GM19372 (cell line): ENCODE measurements at regions not wholly inside any gene's neighbourhood (a gene's known extent, or its start where the extent isn't known, plus 50 kb on each side); places are given as distances from the start of the nearest gene placed in this dataset.
"Not testable (repeated sequence)": the region's sequence is repeated elsewhere in the genome, so short reads cannot be mapped to it uniquely, and the experiment has no call there.

Source experiments
- ATAC-seq: cut with Tn5 transposase; IDR thresholded peaks from one replicate; pipeline ENCODE4 v1.9.1; 2021; ENCODE audit warnings: mild to moderate bottlenecking, low read depth, moderate library complexity; ENCODE audit not compliant: unreplicated experiment

DNA sequence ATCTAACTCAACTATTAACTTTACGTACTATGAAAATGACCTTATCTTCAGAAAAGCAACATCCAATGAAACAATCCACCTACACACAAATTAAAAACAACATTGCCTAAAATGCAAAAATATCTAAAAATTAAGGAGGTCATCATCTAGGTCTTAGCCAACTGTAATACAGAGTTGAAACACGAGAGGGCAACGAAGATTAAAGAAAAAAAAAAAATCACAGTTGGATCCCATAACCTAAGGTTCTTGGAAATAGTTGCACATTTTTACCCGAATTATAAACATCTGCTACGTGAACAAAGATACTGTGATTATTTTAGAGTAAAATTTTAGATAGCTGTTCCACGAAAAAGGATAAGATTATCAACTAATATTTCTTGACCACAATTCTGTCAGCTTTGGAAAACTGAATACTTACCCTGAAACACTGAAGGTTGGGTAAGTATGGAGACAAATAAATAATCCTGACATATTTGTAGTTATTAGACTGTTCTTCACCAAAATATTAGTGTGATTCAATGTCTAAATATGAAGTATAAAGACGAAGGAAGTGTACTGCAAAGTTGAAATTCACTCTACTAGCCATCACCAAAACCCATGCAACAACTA, 88.0 kb upstream of the AK4 start:
- ATAC-seq: no peak

DNA sequence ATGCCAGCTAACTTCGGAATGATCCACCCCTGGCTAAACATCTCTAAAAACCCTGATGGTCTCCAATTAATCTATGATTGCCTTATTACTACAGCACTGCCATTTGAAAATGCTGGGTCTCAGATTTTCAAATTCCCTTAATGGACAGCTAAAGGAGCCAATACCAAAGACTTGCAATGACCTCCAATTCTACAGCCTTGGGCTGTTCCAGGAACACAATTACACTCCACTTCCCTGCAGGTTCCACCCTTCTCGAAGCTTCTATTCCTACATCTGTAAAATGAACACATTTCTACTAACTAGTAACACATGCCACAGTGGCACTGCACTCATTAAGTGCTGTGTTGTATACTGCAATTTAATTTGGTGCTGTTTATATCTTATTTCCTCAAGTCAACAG, 85.7 kb upstream of the AK4 start:
- ATAC-seq: no peak

DNA sequence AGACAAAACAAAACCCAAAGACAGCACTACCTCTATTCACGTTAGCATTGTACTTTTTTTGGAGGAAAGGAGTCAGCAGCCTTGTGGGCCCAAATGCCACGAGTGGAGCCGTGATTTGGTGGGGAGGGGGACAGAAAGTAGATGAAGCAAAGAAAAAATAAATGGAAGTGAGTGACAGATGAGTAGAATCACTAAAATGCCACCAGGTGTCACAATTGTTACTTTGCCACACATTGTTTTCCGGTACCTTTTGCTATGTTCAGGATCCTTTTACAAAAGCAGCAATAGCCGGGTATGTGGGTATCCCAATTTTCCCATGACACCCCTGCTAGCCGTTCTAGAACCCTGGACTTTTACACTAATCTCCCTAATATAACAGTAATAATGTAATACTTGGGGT, 85.0 kb upstream of the AK4 start:
- ATAC-seq: no peak

DNA sequence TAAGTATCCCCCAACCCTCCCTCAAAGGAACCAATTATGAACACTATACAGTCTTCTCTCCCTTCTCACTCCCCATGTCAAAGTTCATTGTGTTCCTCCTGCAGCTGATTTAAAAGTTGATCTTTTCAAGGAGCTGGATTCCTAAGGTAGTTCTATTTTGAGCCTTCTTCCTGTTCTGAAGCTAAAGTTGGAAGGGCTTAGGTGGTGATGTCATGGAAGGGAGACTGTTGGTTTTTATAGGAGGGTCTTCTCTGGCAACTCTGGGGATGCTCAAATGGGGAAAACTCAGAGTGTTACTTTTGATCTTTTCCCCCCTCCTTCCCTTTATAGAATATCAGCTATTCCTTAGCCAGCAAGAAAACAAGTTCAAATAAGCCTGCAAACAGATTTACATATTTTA, 83.0 kb upstream of the AK4 start:
- ATAC-seq: no peak

DNA sequence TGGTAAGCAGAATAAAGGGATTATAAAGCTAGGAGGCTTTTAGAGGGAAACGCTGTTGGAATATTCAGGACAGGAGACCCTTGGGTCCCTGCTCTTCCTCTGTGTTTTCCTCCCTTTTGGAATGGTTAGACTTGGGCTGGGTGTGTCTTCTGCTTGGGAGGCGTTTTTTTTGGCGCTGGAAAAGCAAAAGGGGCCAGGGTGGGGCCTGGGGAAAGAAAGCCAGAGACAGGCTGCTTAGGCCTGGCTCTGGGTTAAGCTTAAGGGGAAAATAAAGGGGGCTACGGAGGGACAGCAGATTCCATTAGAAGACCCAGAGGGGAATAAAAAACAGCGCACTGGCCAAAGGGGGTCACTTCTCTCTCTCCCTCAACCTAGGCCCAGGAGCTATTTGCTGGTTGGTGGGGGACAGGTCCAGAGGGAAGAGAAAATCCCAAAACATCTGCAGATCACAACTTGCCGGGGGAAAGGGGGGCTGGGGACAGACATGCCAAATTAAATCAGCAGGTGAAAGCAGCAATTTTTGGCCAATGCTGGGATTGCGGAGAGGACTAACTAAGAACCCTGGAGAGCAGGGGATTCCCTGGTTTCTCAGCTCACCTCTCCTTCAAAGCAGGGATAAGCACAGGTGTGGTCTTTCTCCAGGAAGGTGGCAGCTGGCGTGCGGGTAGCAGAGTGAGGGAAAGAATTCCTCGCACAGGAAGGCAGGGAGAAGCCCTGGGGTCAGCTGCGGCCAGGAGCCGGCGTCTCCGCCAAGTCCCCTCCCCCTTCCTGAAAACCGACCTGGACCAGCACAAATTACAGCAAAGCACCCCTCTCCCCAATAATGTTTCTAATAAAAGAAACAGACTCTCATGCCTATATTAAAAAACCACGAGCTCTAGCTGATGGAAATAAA, 82.2 kb upstream of the AK4 start:
- ATAC-seq: no peak

DNA sequence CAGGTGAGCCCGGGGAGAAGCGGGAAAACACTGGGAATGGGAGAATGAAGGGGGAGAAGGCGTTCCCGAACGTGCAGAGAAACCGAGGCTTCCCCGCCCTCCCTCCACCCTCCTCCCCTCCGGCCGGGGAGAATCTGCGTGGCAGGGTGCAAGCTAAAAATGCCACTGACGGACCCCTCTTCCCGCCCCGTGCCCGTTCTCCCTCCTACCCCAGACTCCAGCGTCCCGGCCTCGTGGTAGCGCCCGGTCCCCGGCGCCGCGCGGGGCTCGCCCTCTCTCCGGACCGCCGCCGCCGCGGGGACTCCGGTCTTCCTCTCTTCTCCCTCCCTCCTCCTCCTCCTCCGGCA, 81.6 kb upstream of the AK4 start:
- no peak for ATAC-seq

DNA sequence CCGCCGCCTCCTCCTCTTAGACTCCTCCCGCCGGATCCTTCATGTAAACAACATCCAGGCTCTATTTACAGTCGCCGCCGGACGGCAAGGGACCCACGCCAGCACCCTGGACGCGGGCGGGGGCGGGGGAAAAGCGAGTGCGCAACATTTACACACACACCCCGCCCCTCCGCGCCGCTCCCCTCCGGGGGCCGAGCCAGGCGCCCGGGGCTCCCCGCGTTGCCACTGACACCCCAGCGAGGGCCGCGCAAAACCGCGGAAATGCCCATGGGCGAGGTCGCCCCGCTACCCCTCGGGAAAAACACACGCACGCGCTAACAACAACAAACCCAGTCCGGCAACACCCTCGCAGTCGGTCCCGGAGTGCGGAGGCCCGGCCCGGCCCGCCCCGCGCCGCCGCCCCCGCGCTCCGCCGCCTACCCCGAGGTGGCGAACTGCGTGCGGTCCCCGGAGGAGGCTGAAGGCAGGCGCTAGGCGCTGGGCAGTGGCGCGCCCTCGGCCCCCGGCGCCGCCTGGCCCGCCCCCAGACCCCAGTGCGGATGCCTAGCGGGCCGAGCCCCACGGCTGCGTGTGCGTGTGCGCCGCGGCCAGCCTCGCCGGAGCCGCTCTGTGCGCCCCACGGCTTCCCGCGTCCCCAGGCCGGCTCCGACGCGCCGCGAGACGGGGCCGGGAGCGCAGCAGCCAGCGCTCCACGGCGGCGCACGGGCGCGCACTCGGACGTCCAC, 81.1 kb upstream of the AK4 start:
- ATAC-seq: peak; percentile 49

DNA sequence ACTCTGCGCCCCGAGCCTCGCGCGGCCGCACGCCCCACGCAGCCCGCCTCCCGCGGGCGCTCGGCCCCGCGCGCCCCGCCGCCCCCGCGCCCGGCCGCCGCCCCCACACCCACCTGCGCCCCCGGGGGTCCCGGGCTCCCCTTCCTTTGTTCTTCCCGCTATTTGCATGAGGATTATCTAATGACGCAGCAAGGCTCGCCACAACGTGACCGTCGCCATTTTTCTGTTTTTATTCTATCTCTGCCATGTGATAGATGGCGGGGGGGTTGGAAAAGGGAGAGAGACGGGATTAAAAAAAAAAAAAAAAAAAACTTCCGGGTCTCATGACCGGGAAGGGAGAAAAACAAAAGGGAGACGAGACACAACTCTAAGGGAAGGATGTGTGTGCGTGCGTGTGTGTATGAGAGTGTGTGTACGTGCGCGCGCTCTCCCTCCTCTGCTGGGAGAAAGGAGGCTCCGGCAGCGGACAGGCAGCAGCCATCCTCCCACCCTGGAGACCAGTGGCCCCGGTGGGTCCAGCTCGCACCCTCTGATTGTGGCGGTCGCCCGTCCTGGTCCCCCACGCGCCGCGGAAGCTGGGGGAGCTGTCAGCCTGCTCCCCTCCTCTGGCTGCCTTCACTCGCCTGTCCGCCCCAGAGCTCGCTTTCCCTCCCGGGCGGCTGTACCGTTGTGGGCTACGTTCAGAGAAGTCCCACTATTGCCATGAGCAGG, 80.4 kb upstream of the AK4 start:
- peak; percentile 33 for ATAC-seq

DNA sequence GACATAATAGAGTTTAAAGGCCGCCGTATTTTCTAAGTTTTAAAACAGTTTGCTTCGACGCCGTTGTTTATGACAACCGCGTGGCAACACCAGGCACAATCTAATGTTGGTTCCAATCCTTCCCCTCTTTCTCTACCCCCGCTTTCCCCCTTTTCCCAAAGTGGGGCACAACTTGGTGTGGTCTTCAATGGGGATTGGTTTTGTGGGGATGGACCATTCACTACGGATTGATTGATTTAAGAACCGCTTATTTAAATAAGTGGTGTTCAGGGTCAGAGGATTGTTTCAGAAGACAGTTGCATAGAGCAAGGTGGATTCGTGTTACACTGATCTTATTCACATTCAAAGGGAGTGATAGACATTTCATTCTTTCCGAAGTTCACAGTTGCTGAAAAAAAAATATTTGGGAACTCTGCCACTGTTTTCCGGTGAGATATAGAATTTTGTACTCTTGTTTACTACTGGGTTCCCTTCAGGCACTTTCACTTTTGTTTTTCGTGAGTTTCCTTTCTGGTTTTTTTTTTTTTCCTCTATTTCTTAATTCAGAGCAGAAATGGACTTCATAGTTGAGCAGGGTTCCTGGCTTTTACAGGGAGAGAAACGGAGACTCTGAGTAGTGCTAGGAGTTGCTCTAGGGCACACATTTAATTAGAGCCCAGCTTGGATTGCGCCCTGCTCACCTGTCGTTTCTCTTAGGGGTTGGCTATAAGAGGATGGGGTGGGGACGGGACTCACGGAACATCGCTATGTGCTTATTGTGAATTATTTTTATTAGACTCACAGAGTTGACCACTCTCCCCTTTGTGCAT, 79.6 kb upstream of the AK4 start:
- no peak for ATAC-seq

DNA sequence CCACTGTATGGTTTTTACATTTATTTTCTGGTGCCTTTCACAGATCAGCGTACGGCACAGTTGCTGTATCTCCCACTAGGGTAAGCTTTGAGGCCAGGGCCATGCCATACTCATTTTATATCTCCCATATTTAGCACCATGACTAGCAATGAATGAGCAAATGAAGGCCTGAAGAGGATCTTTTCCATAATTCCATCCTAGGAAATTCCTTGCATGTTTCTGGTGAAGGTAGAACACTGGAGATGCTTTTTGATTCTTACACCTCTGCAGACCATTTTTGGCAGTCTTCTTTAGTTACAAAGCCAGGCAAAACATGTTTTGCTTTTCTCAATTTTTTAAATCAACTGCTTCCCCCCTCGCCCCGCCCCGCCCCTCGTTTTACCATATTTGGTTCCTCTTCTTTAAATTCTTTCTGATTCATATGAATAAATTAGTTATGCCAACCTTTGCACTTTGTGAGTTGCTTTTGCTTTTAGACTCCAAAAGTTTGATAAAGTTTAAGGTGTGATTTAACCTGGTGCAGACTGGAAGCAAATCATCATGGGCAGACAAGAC, 78.9 kb upstream of the AK4 start:
- ATAC-seq: no peak

DNA sequence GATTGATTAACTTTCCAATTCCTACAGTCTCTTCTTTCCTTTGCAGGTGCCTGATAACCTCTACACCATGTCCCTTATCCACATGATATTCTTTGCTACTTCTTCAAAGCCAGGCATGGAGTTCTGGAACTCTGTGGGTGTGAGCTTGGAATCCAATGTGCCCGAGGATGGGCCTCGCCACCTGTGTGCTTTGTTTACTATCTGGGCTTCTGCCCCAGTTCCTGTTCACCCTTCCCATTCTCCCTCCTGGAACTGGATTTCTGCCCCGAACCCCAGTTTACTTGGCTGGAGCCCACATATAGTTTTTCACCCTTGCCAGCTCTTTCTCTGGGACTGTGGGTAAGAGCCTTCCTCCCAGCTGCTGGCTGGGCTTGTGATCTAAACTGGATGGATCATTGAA, 75.2 kb upstream of the AK4 start:
- no peak for ATAC-seq

DNA sequence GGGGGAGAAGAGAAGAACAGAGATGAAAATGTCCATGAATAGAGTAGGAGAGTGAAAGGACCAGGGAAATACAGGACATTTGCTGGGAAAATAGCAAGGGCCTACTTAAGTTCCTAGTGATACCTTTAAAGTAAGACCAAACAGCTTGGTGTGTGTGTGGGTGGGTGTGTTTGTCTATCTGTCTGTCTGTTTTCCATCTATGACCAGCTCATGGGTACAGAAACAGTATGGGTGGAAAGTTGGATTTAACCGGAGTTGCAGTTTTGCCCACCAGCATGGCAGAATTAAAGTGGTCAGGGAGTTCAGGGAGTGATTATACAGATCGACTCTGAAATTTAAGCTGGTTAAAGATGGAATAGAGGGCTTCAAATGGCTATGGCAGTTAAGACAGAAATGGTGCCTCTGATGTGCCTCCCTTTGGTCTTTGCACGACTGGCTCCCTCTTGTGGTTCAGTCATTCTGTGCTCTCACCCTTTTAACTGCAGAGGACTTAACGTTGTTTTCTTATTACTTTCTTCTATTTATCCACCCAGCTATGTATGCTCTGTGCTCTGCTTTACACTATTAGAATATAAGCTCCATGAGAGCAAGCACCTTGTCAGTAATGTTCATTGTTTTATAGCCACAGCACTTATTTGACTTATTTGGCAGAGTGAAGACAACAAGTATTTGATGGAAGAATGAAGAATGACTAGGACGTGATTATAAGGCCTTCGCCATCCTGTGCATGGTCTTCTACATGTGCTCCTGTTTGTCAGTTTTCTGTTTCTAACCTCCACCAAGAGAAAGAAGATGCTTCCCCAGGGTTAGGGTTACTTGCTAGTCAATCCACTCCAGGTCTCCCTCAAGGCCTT, 72.7 kb upstream of the AK4 start:
- peak; percentile 80 for ATAC-seq

DNA sequence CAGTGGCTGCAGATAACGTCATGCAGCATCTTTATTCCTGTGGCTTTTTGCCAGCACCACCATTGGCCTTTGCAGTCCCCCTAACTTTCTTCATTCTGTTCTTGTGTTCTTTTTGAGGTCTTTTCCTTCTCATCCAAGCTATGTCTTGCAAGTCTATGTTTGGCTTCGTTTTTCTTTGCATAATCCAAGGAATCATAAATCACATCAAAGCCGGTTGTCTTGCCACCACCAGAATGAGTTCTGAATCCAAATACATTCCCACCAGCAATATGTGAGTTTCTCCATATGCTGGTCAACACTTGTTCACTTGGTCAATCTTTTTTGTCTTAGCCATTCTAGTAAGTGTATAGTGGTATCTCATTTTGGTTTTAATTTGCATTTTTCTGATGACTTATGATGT, 70.6 kb upstream of the AK4 start:
- no peak for ATAC-seq

DNA sequence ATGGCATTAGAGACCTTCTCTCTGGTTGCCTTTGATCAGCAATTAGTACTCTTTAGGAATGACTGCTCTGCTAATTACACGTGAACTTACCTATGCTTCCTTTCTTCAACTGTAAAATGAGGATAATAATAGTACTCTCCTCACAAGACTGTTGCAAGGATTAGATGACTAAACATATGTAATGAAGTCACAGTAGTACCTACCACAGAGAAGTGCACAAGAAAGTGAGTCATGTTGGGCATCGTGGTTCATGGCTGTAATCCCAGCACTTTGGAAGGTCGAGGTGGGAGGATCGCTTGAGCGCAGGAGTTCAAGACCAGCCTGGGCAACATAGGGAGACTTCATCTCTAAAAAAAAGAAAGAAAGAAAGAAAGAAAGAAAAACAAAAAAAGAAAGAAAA, 68.1 kb upstream of the AK4 start:
- ATAC-seq: no peak

DNA sequence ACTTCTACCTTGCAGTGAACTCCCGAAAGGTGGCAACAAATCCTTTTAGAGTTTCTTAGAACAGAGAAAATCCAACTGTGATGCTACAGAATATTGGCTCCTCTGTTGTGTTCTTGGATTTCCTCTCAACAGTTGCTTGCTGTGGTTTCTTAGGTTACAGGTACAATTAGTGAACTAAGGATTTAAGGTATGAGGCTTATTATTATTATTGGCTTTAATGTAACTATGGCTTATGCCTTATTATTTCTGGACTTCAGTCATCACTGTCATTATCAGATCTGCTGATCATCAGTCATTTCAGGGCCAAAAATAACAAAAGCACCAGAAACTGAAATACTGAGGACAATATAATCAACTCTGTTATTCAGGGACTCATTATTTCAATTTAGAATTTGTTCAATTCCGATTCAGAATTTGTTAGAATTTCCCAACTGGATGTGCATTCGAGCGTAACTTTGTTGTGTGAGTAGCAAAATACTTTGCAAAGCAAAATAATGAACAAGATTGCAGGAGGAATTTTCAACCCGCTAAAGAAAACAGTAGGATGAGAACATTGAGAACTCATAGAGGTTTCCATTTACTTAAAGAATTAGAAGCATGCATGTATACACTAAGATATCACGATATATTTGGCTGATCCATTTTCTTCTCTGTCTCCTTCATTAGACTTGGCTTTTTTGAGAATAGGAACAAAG, 65.5 kb upstream of the AK4 start:
- no peak for ATAC-seq

DNA sequence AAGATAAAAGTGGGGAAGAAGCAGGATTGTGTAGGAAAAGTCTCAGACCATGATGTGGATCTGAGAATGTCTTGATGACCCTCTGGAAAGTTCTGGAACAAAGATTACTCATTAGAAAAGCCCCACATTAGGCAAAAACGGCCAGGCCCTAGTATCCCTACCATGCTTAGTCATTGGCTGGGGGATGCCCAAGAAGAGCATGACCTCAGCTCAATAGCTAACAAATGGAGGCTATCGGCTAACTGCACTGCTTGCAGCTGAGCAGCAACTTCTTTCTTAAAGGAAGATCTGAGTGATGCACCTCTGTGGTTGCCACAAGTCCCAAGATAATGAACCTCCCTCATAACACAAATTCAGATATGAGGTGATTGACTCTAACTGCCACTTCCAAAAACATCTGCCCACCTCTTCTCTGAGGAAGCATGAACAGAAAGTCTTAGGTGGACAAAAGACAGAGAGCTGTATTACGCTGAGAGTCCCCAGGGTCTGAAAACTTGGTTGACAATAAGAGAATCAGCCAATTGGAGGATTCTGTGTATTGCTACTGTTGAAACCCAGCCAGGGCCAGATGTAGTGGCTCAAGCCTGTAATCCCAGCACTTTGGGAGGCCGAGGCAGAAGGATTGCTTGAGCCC, 64.6 kb upstream of the AK4 start:
- ATAC-seq: no peak

DNA sequence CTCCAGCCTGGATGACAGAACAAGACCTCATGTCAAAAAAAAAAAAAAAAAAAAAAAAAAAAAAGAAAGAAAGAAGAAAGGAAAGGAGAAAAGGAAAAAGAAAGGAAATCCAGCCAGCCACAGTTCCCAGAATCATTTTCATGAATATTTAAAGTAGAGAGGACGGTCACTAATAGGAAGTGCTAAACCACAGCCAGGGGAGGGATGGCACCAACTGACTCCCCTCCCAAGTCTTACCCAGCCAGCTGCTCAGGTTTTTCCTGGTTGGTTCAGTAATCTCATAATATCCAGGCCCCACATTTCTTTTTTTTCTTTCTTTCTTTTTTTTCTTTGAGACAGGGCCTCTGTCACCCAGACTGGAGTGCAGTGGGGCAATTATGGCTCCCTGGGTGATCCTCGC, 63.9 kb upstream of the AK4 start:
- no peak for ATAC-seq

DNA sequence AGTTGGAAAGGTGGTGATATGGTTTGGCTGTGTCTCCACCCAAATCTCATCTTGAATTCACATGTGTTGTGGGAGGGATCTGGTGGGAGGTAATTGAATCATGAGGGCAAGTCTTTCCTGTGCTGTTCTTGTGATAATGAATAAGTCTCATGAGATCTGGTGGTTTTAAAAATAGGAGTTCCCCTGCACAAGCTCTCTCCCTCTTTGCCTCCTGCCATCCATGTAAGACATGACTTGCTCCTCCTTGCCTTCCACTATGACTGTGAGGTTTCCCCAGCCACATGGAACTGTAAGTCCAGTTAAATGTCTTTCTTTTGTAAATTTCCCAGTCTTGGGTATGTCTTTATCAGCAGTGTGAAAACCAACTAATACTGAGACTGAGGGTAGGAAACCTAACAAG, 60.5 kb upstream of the AK4 start:
- ATAC-seq: not testable (repeated sequence)
